ENCODE measurements at regions not wholly inside any gene's neighbourhood (a gene's known extent, or its start where the extent isn't known, plus 50 kb on each side); places are given as distances from the start of the nearest gene placed in this dataset.

DNA sequence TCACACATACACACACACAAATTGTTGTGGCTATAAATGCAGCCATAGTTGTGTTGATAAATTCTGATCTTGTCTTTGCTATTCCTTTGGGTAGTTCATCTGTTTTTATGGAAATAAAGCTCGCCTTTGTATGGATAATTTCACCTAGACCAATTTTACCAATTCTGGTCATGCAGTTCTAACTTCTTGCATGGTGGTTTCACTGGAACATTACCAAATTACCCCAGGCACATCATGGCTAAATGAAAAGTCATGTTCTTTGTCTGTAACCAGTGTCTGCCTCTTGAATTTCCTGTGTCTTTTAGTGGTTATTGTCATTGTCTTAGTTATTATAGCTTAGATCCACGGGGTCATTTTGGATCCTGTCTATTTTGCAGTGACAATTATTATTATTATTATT, 50.3 kb upstream of the TMC1 start:
- H3K27me3 ChIP-seq (ENCODE audit: control insufficient read depth in 3 of 3, insufficient read depth in 3 of 3, low read length in 3 of 3): no peaks in the 10 kb centered on the region
- no peak overlapping the region for H3K9ac ChIP-seq (ENCODE audit: low read depth in 1 of 3, low read length in 3 of 3)
- H3K4me3 ChIP-seq (ENCODE audit: low read length in 3 of 3): no peak overlapping the region
- no peaks in the 10 kb centered on the region for H3K36me3 ChIP-seq (ENCODE audit: control insufficient read depth in 3 of 3, insufficient read depth in 3 of 3, low read length in 3 of 3)
- no peak overlapping the region for H3K27ac ChIP-seq (ENCODE audit: low read depth, low read length)
- H3K9me3 ChIP-seq (ENCODE audit: control insufficient read depth in 3 of 3, low read length in 3 of 3): no peaks in the 10 kb centered on the region
- no peaks in the 10 kb centered on the region for H3K4me1 ChIP-seq (ENCODE audit: control insufficient read depth in 3 of 3, insufficient read depth in 3 of 3, low read length in 3 of 3)

DNA sequence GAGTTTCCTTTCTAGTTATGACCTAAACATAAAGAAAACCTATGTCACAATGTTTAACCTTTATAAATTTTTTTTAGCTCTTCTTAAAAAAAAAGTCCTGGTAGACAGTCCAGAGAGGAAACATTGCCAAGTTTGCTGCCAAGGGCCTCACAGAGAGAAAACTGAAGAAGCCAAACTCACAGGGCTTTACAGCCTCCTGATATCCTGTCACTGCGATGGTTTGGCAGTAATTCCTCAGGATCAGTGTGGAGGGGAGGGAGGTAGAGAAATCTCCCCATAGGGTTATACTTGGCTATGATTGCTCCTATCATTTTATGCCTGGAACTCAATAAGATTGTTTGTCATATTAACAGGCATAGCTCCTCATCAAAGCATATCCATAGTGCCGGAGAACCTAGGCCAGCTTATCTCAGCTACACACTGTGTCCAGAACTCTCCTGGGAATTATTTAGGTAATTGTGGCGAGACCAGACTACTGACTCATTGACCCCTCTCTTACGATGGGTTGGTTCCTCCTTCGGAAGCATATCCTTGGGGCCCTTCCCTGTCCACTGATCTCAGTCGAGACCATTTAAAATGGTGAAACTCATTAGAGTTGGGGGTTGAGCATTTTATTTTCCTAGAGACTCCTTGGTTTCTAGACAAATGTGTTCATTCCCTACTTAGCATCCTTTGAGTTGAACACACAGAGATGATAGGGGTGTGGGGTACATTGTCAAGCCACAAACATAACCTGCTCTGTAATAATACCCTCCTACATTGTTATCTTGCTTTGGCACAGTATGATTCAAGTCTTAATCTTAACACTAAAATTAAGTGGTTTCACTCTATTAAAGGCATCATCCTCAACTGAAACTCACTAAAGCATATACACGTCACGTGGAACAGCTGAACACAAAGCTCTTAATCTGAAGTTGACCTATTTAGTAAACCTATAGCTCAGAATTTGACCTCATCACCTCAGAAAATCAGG, 53.4 kb upstream of the TMC1 start:
- no peaks in the 10 kb centered on the region for H3K36me3 ChIP-seq (ENCODE audit: control insufficient read depth in 3 of 3, insufficient read depth in 3 of 3, low read length in 3 of 3)
- H3K9me3 ChIP-seq (ENCODE audit: control insufficient read depth in 3 of 3, low read length in 3 of 3): no peaks in the 10 kb centered on the region
- no peaks in the 10 kb centered on the region for H3K4me1 ChIP-seq (ENCODE audit: control insufficient read depth in 3 of 3, insufficient read depth in 3 of 3, low read length in 3 of 3)
- H3K27ac ChIP-seq (ENCODE audit: low read depth, low read length): no peak overlapping the region
- H3K9ac ChIP-seq (ENCODE audit: low read depth in 1 of 3, low read length in 3 of 3): no peak overlapping the region
- H3K27me3 ChIP-seq (ENCODE audit: control insufficient read depth in 3 of 3, insufficient read depth in 3 of 3, low read length in 3 of 3): no peaks in the 10 kb centered on the region
- no peak overlapping the region for H3K4me3 ChIP-seq (ENCODE audit: low read length in 3 of 3)

DNA sequence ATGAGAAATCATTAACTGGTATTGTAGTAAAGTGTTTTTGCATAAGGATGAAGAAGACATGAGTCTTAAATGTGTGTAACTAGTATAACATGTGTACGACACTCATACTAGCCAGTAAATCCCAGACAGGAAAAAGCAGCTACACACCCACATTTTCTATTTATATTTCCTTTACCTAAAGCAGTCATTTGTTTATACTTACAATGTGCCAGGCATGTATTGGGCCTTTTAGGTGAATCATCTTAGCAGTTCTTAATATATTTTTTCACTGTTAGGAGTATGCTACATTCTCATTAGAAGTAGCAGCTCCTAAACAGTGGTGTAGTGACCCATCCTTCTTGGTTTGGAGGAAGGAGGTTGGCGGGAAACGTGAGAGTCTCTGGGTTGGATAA, 55.8 kb upstream of the TMC1 start:
- Histone ChIP-seq H3K36me3 (ENCODE audit: control insufficient read depth in 3 of 3, insufficient read depth in 3 of 3, low read length in 3 of 3) (no peaks in the 10 kb centered on the region), H3K4me3 (ENCODE audit: low read length in 3 of 3) (no peak overlapping the region), H3K27me3 (ENCODE audit: control insufficient read depth in 3 of 3, insufficient read depth in 3 of 3, low read length in 3 of 3) (no peaks in the 10 kb centered on the region), H3K4me1 (ENCODE audit: control insufficient read depth in 3 of 3, insufficient read depth in 3 of 3, low read length in 3 of 3) (no peaks in the 10 kb centered on the region), H3K9me3 (ENCODE audit: control insufficient read depth in 3 of 3, low read length in 3 of 3) (no peaks in the 10 kb centered on the region), H3K9ac (ENCODE audit: low read depth in 1 of 3, low read length in 3 of 3) (no peak overlapping the region), H3K27ac (ENCODE audit: low read depth, low read length) (no peak overlapping the region)

DNA sequence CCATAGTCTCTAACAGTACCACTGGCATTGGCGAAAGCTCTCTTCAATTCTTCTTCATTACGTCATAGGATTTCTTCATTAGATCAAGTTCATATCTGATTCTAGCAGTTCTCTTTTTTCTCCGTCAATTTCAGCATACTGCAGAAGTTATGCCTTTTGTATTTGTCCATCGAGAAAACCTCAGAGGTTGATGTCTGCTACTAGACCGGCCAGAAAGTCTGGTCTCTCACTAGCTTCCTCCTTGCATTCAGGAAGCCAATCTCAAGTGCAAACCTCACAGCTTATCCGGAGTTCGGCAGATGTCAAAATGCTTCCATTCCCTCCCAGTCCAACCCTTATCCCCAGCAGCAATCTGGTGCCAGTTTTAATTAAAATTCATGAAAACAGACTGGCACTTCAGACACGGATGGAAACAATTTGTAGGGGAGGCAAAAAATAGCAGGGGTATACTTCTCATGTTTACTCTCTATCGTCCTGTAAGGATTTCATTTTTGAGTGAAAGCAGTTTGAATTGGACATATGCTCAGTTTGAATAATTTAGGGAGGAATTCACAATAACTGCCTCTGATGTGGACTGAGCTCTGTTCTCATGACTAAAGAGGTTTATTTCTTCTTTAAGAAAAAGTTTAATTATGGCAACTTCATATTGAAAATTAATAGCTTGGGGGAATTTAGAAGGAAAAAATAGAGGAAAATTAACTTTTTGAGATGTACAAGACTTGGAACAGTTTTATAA, 56.4 kb upstream of the TMC1 start:
- H3K27ac ChIP-seq (ENCODE audit: low read depth, low read length): no peak overlapping the region
- no peak overlapping the region for H3K9ac ChIP-seq (ENCODE audit: low read depth in 1 of 3, low read length in 3 of 3)
- no peaks in the 10 kb centered on the region for H3K36me3 ChIP-seq (ENCODE audit: control insufficient read depth in 3 of 3, insufficient read depth in 3 of 3, low read length in 3 of 3)
- peak overlapping the region in 1 of 3 donors; percentile 41 for H3K4me3 ChIP-seq (ENCODE audit: low read length in 3 of 3)
- no peaks in the 10 kb centered on the region for H3K4me1 ChIP-seq (ENCODE audit: control insufficient read depth in 3 of 3, insufficient read depth in 3 of 3, low read length in 3 of 3)
- no peaks in the 10 kb centered on the region for H3K9me3 ChIP-seq (ENCODE audit: control insufficient read depth in 3 of 3, low read length in 3 of 3)
- no peaks in the 10 kb centered on the region for H3K27me3 ChIP-seq (ENCODE audit: control insufficient read depth in 3 of 3, insufficient read depth in 3 of 3, low read length in 3 of 3)

DNA sequence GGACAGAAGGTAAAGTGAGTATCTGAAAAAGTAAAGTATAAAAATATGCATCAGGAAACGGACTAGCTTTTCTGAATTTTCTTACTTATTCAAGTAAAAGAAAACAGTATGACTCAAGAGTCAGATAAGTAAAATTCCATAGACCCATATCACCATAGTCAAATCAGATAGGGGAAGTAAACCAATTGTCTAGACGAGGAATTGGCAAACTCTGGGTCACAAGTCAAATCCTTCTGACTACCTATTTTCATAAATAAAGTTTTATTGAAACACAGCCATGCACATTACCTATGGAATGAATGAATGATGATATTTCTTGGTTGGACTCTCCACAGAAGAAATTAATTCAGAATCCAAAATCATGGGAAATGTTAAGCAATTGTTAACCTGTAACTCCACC, 59.1 kb upstream of the TMC1 start:
- no peaks in the 10 kb centered on the region for H3K36me3 ChIP-seq (ENCODE audit: control insufficient read depth in 3 of 3, insufficient read depth in 3 of 3, low read length in 3 of 3)
- H3K27me3 ChIP-seq (ENCODE audit: control insufficient read depth in 3 of 3, insufficient read depth in 3 of 3, low read length in 3 of 3): no peaks in the 10 kb centered on the region
- no peaks in the 10 kb centered on the region for H3K4me1 ChIP-seq (ENCODE audit: control insufficient read depth in 3 of 3, insufficient read depth in 3 of 3, low read length in 3 of 3)
- no peak overlapping the region for H3K9ac ChIP-seq (ENCODE audit: low read depth in 1 of 3, low read length in 3 of 3)
- H3K27ac ChIP-seq (ENCODE audit: low read depth, low read length): no peak overlapping the region
- no peak overlapping the region for H3K4me3 ChIP-seq (ENCODE audit: low read length in 3 of 3)
- H3K9me3 ChIP-seq (ENCODE audit: control insufficient read depth in 3 of 3, low read length in 3 of 3): no peaks in the 10 kb centered on the region

DNA sequence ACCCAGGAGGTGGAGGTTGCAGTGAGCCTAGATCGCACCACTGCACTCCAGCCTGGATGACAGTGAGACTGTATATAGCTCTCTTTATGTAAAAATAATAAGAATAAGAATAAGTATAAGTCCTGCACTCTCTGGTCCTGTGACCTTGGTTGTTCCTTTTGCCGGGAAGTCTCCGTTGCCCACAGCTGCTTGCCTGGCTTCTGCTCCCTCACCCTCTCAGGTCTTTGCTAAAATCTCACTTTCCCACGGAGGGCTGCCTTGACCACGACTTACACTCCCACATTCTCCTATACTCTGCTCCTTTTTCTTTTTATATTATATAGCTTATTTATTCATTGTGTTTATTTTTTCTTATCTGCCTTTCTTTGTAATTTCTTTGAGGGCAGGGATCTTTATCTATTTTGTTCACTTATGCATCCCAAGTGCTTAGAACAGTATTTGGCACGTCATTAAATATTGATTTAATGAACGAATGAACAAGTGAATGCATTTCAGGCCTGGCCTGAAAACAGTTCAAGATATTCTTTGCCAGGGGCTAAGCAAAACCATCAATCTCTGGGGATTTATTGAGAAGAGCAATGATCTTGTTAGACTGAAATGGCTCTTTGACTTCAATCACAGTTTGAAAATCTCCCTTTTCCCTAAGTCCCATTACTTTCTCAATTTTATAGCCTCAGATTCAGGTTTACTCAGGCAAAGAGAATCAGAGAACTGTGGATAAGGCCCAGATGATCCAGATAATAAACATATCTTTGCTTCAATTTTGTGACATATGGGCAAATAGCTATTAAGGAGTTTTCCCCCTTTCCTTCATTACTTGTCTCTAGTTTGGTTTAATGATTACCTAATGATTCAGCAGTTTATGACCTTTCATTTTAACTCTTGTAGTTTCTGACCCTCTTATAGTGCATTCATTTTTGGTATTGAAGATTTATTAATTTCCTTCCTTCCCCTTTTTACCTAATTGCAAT, 60.8 kb upstream of the TMC1 start:
- Histone ChIP-seq H3K4me1 (ENCODE audit: control insufficient read depth in 3 of 3, insufficient read depth in 3 of 3, low read length in 3 of 3) (no peaks in the 10 kb centered on the region), H3K27me3 (ENCODE audit: control insufficient read depth in 3 of 3, insufficient read depth in 3 of 3, low read length in 3 of 3) (no peaks in the 10 kb centered on the region), H3K9me3 (ENCODE audit: control insufficient read depth in 3 of 3, low read length in 3 of 3) (no peaks in the 10 kb centered on the region), H3K4me3 (ENCODE audit: low read length in 3 of 3) (no peak overlapping the region), H3K9ac (ENCODE audit: low read depth in 1 of 3, low read length in 3 of 3) (no peak overlapping the region), H3K36me3 (ENCODE audit: control insufficient read depth in 3 of 3, insufficient read depth in 3 of 3, low read length in 3 of 3) (no peaks in the 10 kb centered on the region), H3K27ac (ENCODE audit: low read depth, low read length) (no peak overlapping the region)

DNA sequence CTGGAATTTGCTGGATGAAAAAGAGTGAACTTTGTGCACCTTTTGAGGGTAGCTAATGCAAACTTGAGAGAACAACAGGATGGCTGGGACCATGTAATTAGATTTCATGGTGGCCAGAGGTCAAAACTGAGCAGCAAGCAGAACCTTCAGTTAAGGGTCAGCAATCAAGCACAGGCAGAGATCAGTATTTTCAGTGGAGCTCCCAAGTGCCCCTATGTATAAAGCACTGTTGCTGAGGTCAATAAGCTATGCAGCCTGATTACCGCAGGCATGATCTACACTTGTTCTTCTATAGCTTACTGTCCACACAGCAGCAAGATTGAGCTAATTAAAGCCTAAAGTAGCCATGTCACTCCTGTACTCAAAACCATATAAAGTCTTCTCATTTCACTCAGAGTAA, 62.1 kb upstream of the TMC1 start:
- Histone ChIP-seq H3K27ac (ENCODE audit: low read depth, low read length) (no peak overlapping the region), H3K4me1 (ENCODE audit: control insufficient read depth in 3 of 3, insufficient read depth in 3 of 3, low read length in 3 of 3) (no peaks in the 10 kb centered on the region), H3K36me3 (ENCODE audit: control insufficient read depth in 3 of 3, insufficient read depth in 3 of 3, low read length in 3 of 3) (no peaks in the 10 kb centered on the region), H3K9ac (ENCODE audit: low read depth in 1 of 3, low read length in 3 of 3) (no peak overlapping the region), H3K9me3 (ENCODE audit: control insufficient read depth in 3 of 3, low read length in 3 of 3) (no peaks in the 10 kb centered on the region), H3K4me3 (ENCODE audit: low read length in 3 of 3) (no peak overlapping the region), H3K27me3 (ENCODE audit: control insufficient read depth in 3 of 3, insufficient read depth in 3 of 3, low read length in 3 of 3) (no peaks in the 10 kb centered on the region)

DNA sequence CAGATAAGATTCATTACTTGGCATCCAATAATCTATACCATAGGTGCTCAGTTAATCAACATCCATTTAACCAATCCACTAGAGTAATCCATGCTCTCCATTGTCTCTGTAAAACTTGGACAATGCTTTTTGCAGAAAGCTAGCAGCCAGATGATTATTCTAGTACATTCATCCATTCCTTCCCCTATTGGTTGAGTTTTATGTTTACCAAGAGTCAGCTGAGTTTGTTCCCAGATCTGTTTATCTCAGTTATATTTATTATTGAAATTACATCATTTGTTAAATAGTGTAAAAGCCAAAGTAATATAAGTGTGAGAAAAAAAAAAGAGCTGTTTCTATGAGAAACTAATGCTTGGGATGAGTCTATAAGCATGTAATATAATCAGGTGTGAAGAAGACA, 63.3 kb upstream of the TMC1 start:
- H3K4me3 ChIP-seq (ENCODE audit: low read length in 3 of 3): no peak overlapping the region
- no peak overlapping the region for H3K9ac ChIP-seq (ENCODE audit: low read depth in 1 of 3, low read length in 3 of 3)
- H3K9me3 ChIP-seq (ENCODE audit: control insufficient read depth in 3 of 3, low read length in 3 of 3): no peaks in the 10 kb centered on the region
- no peaks in the 10 kb centered on the region for H3K36me3 ChIP-seq (ENCODE audit: control insufficient read depth in 3 of 3, insufficient read depth in 3 of 3, low read length in 3 of 3)
- H3K4me1 ChIP-seq (ENCODE audit: control insufficient read depth in 3 of 3, insufficient read depth in 3 of 3, low read length in 3 of 3): no peaks in the 10 kb centered on the region
- no peak overlapping the region for H3K27ac ChIP-seq (ENCODE audit: low read depth, low read length)
- H3K27me3 ChIP-seq (ENCODE audit: control insufficient read depth in 3 of 3, insufficient read depth in 3 of 3, low read length in 3 of 3): no peaks in the 10 kb centered on the region

DNA sequence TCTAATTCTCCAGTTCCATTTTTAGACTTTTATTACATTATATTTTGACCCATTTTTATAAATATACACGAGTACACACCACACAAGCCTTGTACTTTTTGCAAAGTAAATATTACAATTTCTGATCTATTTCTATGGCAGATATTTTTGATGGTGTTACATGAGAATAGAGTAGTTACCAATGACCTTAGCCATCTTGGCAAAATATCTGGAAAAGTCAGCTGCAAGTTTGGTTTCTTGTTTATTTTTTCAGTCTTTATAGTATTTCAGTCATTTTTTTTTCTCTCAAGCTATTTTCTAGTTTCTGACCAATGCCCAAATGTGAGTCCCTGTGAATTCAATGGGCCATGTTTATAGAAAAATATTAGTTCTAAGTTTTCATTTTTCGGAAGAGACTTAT, 64.0 kb upstream of the TMC1 start:
- Histone ChIP-seq H3K36me3 (ENCODE audit: control insufficient read depth in 3 of 3, insufficient read depth in 3 of 3, low read length in 3 of 3) (no peaks in the 10 kb centered on the region), H3K4me1 (ENCODE audit: control insufficient read depth in 3 of 3, insufficient read depth in 3 of 3, low read length in 3 of 3) (no peaks in the 10 kb centered on the region), H3K27me3 (ENCODE audit: control insufficient read depth in 3 of 3, insufficient read depth in 3 of 3, low read length in 3 of 3) (no peaks in the 10 kb centered on the region), H3K9me3 (ENCODE audit: control insufficient read depth in 3 of 3, low read length in 3 of 3) (no peaks in the 10 kb centered on the region), H3K4me3 (ENCODE audit: low read length in 3 of 3) (no peak overlapping the region), H3K9ac (ENCODE audit: low read depth in 1 of 3, low read length in 3 of 3) (no peak overlapping the region), H3K27ac (ENCODE audit: low read depth, low read length) (no peak overlapping the region)
